Islet precursor cell (in vitro differentiated cells): ENCODE measurements at regions not wholly inside any gene's neighbourhood (a gene's known extent, or its start where the extent isn't known, plus 50 kb on each side); places are given as distances from the start of the nearest gene placed in this dataset.
"Not testable (repeated sequence)": the region's sequence is repeated elsewhere in the genome, so short reads cannot be mapped to it uniquely, and the experiment has no call there.

Source experiments
- DNase-seq: peaks from one replicate; pipeline ENCODE4 v3.0.0-alpha.2; 2018

- no peak for DNase-seq
These were observed 109.6 kb downstream of the CTNND1 start for GRCh38 chr11:57871231-57871630.

DNA sequence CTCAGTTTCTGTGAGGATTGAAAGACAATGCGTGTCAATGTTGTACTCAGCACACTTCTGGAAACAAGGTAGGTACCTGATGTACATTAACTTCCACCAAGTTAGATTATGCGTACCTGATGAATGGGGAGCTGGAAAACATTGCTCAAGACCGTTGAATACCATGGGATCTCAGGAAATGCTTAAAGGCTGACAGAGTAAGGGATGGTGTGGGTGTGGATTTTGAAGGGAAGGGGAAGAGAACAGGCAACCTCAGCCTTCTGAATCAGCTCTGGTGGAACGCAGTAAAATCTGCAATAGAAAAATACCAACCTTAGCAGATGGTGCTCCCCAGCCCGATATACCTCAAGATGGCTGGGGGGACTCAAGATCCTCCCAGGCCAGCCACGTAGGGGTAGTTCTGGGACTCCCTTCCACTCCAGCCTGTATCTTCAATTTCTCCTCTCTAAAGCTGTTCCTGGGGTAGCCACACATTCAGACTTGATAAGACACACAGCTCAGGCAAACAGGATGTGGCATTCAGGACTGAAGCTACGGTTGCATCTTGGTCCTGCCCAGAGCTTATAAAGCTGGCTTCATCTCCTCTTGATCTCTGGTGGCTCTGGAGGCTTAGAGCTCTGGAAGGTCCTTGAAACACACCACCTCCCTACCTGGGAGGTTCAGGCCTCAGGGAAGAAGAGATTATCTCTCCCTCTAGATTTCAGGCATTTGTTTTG lies 111.8 kb downstream of the CTNND1 start:
- no peak for DNase-seq

DNA sequence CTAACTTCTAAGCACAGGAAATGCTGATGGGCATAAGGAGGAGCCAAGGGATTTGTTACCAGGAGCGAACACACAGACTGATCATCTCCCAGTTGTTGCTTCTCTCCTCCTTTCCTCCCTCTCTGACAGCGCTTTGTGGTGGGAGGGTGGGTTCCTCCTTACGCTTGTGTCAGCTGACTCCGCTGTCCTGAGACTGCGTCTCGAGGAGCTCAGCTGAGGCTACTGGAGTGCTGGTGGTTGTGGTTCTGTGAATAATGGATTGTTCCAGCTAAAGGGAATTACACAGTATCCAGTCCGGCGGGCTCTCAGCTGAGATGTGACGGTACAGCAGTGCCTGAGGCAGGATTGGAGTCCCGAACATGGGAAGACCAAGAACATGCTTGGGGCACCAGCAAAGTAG lies 113.4 kb downstream of the CTNND1 start:
- DNase-seq = no peak

DNA sequence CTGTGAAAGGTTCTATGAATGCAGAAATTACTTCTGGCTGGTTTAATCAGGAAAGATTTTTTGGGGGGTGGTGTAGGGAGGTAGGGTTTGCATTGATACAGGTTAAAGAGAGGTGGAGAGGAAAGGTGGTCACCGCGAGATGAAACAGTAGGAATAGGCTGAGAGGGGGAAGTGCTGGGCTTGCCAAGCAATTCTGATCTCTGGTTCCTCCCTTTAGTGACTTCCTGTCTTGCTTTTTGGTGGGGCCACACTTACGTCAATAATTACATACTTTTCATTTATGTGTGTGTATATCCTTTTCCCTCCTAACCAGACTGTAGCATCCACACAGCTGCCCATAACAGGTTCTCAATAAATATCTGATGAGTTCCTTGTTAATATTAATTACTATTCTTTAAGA lies 120.0 kb downstream of the CTNND1 start:
- no peak for DNase-seq

DNA sequence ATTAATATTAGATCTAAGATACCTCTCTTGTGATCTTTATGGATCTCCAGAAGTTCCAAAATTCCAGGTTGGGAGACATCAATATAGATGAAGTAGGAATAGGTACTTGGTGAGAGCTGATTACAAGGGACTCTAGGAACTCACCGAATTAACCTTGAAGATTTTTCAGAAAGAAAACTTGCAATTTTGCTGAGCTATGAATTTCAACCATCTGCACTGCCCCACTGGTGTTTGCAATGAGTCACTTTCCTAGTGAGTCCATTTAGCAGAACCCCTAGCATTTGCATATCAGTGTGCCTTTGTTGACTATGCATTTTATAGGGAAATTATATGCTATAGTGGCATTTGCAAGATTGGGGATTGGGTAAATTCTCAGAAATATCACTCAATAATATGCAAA lies 122.0 kb downstream of the CTNND1 start:
- no peak for DNase-seq

- peak; percentile 67 for DNase-seq
These were observed 123.9 kb downstream of the CTNND1 start for GRCh38 chr11:57885298-57886050.

DNA sequence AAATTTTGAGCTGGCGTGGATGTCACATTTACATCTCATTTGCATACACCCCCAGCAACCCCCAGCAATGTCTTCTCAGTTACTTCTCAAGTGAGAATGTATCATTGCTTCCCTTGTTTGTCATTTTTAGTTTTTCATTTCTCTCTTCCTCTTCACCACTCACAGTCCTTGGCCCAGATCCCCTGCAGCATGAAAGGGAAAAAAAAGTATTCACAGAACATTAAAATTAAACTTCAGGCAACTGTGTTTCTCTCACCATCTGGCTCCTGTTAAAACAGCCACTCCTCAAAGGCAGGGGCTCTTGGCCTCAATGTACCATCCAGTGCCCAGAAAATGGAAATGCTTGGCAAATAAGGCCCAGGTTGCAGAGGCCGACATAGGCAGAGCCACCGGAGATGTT lies 126.8 kb downstream of the CTNND1 start:
- DNase-seq = no peak

GRCh38 chr11:57890521-57890920 lies 128.9 kb downstream of the CTNND1 start:
- no peak for DNase-seq

GRCh38 chr11:57893200-57893599 lies 130.5 kb upstream of the OR9Q1 start:
- DNase-seq = not testable (repeated sequence)

DNA sequence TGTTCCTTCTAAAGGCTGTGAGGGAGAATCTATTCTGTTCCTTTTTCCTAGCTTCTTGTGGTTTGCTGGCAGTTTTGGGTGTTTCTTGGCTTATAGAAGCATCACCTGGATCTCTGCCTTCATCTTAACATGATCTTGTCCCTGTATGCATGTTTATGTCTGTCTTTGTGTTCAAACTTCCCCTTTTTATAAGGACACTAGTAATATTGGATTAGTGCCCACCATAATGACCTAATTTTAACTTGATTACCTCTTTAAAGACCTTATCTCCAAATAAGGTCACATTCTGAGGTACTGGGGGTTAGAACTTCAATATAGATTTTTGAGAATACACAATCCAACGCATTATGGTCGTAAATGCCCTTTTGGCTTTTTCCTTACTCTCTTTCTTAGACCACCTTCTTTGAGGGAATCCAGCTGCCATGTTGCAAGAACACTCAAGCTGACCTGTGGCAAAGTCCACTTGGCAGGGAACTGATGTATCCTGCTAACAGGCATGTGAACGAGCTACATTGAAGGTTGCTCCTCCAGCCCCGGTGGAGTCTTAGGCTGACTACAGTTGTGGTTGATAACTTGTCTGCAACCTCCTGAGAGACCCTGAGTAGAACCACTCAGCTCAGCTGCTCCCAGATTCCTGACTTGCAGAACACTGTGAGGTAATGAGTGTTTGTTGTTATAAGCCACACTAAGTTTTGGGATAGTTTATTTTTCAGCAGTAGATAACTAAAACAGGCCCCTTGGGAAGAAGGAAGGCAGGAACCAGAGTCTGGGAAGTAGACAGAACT lies 127.1 kb upstream of the OR9Q1 start:
- DNase-seq = no peak

DNA sequence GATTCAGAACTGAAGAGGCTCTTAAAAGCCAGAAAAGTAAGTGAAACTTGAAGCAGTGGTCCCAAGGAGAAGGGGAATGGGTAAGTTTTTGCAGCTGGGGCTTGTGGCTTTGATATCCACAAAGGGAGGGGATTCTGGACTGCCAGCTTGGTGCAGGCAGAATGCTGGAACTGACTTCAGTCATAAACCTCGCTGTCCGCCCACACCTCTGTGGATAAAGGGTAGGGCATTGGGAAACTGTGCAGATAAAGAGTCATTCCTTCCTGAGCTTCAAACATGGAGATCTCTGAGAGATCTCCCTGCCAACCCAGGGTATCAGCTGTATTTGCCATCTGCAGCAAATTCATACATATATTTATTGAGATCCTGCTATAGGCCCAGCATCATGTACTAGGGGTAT lies 124.3 kb upstream of the OR9Q1 start:
- DNase-seq = no peak

DNA sequence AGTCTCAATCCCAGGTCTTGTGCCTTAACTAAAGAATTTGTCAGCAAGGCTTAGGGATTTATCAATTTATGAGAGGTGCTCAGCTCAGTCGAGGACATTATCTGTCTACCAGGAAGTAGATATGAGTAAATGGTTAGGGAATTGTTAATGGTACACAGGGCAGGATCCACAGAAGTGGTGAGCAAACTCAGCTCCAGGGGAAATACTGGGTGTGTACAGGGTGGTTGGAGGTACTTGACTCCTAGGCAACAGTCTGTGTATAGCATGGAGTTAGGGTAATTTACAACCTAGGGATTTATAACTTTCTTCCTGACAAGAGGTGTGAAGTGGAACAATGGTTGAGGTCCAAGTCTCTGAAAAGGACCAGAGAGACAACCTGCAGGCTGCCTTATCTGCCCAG lies 123.4 kb upstream of the OR9Q1 start:
- DNase-seq = no peak

- no peak for DNase-seq
These were observed 122.4 kb upstream of the OR9Q1 start for GRCh38 chr11:57901278-57901677.

GRCh38 chr11:57901756-57902155 lies 121.9 kb upstream of the OR9Q1 start:
- peak; percentile 54 for DNase-seq

GRCh38 chr11:57903011-57903410 lies 120.7 kb upstream of the OR9Q1 start:
- DNase-seq = no peak

- DNase-seq = peak; percentile 90
These were observed 120.1 kb upstream of the OR9Q1 start for GRCh38 chr11:57903441-57904123.

DNA sequence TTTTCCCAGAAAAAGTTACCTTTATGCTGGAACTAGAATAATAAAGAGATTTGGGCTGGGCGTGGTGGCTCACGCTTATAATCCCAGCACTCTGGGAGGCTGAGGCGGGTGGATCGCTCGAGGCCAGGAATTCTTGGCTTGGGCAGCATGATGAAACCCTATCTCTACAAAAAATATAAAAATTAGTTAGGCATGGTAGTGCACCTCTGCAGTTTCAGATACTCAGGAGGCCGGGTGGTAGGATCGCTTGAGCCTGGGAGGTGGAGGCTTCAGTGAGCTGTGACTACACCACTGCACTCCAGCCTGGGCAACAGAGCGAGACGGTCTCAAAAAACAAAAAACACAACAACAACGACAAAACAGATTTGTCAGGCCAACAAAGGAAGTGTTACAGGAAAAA lies 119.3 kb upstream of the OR9Q1 start:
- no peak for DNase-seq

- DNase-seq = no peak
These were observed 118.2 kb upstream of the OR9Q1 start for GRCh38 chr11:57905439-57905838.

GRCh38 chr11:57908399-57908798 lies 115.3 kb upstream of the OR9Q1 start:
- not testable (repeated sequence) for DNase-seq

DNA sequence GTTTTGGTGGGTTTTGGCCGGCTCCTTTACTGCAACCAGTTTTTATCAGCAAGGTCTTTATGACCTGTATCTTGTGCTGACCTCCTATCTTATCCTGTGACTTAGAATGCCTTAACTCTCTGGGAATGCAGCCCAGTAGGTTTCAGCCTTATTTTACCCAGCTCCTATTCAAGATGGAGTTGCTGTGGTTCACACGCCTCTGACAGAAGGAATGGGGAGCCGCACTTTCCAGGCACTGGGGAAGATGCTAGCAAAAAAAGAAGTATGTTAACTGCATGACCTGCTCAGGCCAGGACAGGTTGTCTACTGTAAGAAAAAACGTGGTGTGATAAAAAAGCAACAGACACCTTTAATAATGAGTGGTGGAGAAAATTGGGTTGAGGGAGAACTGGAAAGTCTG lies 112.2 kb upstream of the OR9Q1 start:
- not testable (repeated sequence) for DNase-seq

DNA sequence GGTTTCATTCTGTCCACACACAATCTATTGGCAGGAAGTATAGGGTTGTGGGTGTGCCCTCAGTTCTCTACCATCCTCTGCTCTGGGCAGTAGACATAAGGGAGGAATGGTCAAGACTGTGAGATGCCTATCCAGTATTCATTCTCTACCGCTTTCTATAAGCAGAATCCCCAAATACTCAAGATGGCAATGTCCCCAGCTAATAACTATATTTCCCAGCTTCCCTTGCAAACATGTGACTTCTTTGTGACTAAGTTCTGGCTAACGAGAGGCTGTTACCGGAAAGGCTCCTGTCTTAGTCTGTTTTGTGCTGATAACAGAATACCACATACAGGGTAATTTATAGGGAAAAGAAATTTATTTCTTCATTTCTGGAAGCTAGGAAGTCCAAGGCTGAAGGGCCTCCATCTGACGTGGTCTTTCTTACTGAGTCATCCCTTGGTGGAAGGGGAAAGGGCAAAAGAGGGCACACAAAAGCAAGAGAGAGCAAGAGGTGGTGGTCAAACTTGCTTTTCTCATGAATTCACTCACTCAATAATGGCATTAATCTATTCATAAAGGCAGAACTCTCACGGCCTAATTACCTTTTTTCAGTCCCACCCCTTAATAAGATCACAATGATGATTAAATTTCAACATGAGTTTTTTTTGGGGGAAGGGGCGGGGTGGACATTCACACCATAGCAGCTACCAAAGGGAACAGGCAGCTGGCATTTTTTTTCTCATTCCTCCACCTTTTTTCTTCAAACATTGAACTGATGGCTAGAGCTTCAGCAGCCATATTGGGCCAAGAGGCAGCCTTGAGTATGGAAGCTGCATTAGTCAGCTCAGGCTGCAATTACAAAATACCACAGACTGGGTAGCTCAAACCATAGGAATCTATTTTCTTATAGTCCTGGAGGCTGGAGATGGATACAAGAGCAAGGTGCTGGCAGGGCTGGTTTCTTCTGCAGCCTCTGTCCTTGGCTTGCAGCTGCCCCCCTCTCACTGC lies 109.7 kb upstream of the OR9Q1 start:
- DNase-seq = no peak

- DNase-seq = no peak
These were observed 106.0 kb upstream of the OR9Q1 start for GRCh38 chr11:57917632-57918031.
